Dendritic cell treated with granulocyte-macrophage colony-stimulating factor and Interleukin-4, amounts not matched to agents 40 ng/mL and 50 ng/mL, for 4 days (primary cell): ENCODE measurements at regions not wholly inside any gene's neighbourhood (a gene's known extent, or its start where the extent isn't known, plus 50 kb on each side); places are given as distances from the start of the nearest gene placed in this dataset.

Experiments used
- H3K27ac Mint-ChIP-seq: one replicate; pipeline ENCODE4 v1.8.0; 2022; ENCODE audit warnings: mild to moderate bottlenecking, mixed read lengths
- H3K27me3 Mint-ChIP-seq: one replicate; pipeline ENCODE4 v1.8.0; 2022; ENCODE audit warnings: mild to moderate bottlenecking, mixed read lengths
- H3K36me3 Mint-ChIP-seq: one replicate; pipeline ENCODE4 v1.8.0; 2022; ENCODE audit warnings: low read depth, mixed read lengths
- H3K4me1 Mint-ChIP-seq: one replicate; pipeline ENCODE4 v1.8.0; 2022; ENCODE audit warnings: low read depth, mixed read lengths
- H3K4me3 Mint-ChIP-seq: one replicate; pipeline ENCODE4 v1.8.0; 2022; ENCODE audit warnings: mild to moderate bottlenecking, moderate library complexity, mixed read lengths
- H3K9me3 Mint-ChIP-seq: one replicate; pipeline ENCODE4 v1.8.0; 2022; ENCODE audit warnings: mixed read lengths
- intact Hi-C: fragments of 100-400 bp; cut with micrococcal nuclease; formaldehyde crosslinking; loops from one replicate; pipeline ENCODE4 v1.15.0; 2022

DNA sequence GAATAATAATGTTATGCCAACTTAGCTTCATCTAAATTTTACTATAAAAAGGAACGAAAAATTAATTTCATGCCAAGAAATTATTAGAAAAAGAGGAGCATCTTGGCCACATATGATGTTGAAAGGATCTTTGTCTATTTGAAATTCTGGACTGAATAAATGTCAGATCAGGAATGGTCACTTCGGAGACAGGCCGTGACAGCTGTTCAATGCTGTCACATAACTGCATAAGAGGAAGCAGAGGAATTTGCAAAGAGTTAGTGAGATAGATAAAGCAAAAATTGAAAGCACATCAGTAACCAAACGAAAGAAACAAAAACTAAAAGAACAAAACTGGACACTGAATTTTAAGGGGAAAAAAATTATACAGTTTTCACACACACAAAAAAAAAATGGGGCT lies 100.9 kb downstream of the GASK1B start:
- H3K9me3 Mint-ChIP-seq = no peaks in the 10 kb centered on the region
- H3K27me3 Mint-ChIP-seq = no peaks in the 10 kb centered on the region
- no peak overlapping the region for H3K4me3 Mint-ChIP-seq
- intact Hi-C loops = no loop called here
- peaks cover 5% of the 10 kb centered on the region for H3K4me1 Mint-ChIP-seq
- no peaks in the 10 kb centered on the region for H3K36me3 Mint-ChIP-seq
- no peak overlapping the region for H3K27ac Mint-ChIP-seq

- H3K9me3 Mint-ChIP-seq = no peaks in the 10 kb centered on the region
- intact Hi-C loops = no loop called here
- H3K4me3 Mint-ChIP-seq = no peak overlapping the region
- H3K27ac Mint-ChIP-seq = no peak overlapping the region
- H3K36me3 Mint-ChIP-seq = no peaks in the 10 kb centered on the region
- peaks cover 5% of the 10 kb centered on the region for H3K4me1 Mint-ChIP-seq
- H3K27me3 Mint-ChIP-seq = no peaks in the 10 kb centered on the region
Observed at GRCh38 chr4:158068068-158068467, 104.8 kb downstream of the GASK1B start.

DNA sequence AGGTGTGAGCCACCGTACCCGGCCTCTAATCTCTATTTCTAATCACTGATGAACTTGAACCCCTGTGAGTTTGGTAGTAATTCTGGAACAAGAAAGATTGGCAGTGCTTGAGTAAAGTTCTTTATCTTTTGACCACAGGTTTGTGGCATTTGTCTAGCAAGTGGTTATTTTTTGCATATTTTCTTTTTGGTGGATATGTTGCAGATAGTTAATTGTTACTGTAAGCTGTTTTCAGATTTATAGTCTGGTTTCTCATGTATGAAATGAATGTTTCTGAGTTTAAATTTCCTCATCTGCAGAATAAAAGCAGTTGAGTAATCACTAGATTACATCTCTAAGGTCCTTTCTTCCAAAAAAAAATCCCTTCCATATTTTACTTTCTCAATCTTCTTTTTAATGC lies 105.2 kb downstream of the GASK1B start:
- no peaks in the 10 kb centered on the region for H3K27me3 Mint-ChIP-seq

GRCh38 chr4:158065603-158066002 lies 107.2 kb downstream of the GASK1B start:
- no peaks in the 10 kb centered on the region for H3K27me3 Mint-ChIP-seq
- H3K36me3 Mint-ChIP-seq = no peaks in the 10 kb centered on the region
- H3K27ac Mint-ChIP-seq = no peak overlapping the region
- no peak overlapping the region for H3K4me3 Mint-ChIP-seq
- intact Hi-C loops = no loop called here
- no peaks in the 10 kb centered on the region for H3K4me1 Mint-ChIP-seq
- H3K9me3 Mint-ChIP-seq = no peaks in the 10 kb centered on the region

More for the DNA sequence above, 105.2 kb downstream of the GASK1B start:
- Mint-ChIP-seq H3K4me3 (no peak overlapping the region), H3K36me3 (no peaks in the 10 kb centered on the region), H3K27ac (no peak overlapping the region), H3K4me1 (peaks cover 5% of the 10 kb centered on the region), H3K9me3 (no peaks in the 10 kb centered on the region)
- intact Hi-C loops = no loop called here

DNA sequence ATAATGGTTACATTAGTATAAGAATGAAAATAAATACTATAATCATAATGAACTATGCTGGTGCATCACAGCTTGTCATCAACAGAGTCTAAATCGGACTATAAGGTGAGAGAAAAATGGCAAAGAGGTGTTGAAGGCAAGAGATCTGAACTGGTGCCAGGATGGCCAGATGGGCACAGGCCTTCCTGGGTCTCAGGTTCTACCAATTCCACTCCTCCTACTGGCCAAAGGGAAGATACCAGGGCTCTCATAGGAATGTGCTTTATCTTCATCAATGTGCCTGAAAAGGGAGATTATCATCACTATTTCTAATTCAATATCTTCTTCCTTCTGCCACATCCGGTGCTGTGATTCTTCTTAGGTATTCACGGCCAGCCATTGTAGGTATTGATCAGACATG lies 107.6 kb downstream of the GASK1B start:
- Mint-ChIP-seq H3K36me3 (no peaks in the 10 kb centered on the region), H3K9me3 (no peaks in the 10 kb centered on the region), H3K27me3 (no peaks in the 10 kb centered on the region), H3K4me3 (no peak overlapping the region), H3K27ac (no peak overlapping the region), H3K4me1 (no peaks in the 10 kb centered on the region)
- intact Hi-C loops = no loop called here

- Mint-ChIP-seq H3K27me3 (no peaks in the 10 kb centered on the region), H3K36me3 (no peaks in the 10 kb centered on the region)
- intact Hi-C loops = no loop called here
Observed at GRCh38 chr4:158056689-158057245, 116.1 kb downstream of the GASK1B start.

GRCh38 chr4:158055668-158056067 lies 117.2 kb downstream of the GASK1B start:
- Mint-ChIP-seq H3K36me3 (no peaks in the 10 kb centered on the region), H3K9me3 (no peaks in the 10 kb centered on the region), H3K4me3 (no peak overlapping the region), H3K4me1 (no peaks in the 10 kb centered on the region), H3K27me3 (no peaks in the 10 kb centered on the region), H3K27ac (no peak overlapping the region)
- intact Hi-C loops = no loop called here

More at GRCh38 chr4:158056689-158057245, 116.1 kb downstream of the GASK1B start:
- H3K4me3 Mint-ChIP-seq = no peak overlapping the region
- H3K27ac Mint-ChIP-seq = no peak overlapping the region
- no peaks in the 10 kb centered on the region for H3K9me3 Mint-ChIP-seq
- H3K4me1 Mint-ChIP-seq = no peaks in the 10 kb centered on the region

- no peaks in the 10 kb centered on the region for H3K9me3 Mint-ChIP-seq
- intact Hi-C loops = no loop called here
- H3K27ac Mint-ChIP-seq = no peak overlapping the region
- H3K4me3 Mint-ChIP-seq = no peak overlapping the region
- H3K27me3 Mint-ChIP-seq = no peaks in the 10 kb centered on the region
- H3K4me1 Mint-ChIP-seq = no peaks in the 10 kb centered on the region
- no peaks in the 10 kb centered on the region for H3K36me3 Mint-ChIP-seq
Observed at GRCh38 chr4:158053801-158054200, 119.0 kb downstream of the GASK1B start.

- Mint-ChIP-seq H3K27ac (no peak overlapping the region), H3K9me3 (no peaks in the 10 kb centered on the region), H3K4me1 (no peaks in the 10 kb centered on the region), H3K36me3 (no peaks in the 10 kb centered on the region), H3K27me3 (no peaks in the 10 kb centered on the region), H3K4me3 (no peak overlapping the region)
- intact Hi-C loops = no loop called here
Observed at GRCh38 chr4:158053086-158053485, 119.7 kb downstream of the GASK1B start.

DNA sequence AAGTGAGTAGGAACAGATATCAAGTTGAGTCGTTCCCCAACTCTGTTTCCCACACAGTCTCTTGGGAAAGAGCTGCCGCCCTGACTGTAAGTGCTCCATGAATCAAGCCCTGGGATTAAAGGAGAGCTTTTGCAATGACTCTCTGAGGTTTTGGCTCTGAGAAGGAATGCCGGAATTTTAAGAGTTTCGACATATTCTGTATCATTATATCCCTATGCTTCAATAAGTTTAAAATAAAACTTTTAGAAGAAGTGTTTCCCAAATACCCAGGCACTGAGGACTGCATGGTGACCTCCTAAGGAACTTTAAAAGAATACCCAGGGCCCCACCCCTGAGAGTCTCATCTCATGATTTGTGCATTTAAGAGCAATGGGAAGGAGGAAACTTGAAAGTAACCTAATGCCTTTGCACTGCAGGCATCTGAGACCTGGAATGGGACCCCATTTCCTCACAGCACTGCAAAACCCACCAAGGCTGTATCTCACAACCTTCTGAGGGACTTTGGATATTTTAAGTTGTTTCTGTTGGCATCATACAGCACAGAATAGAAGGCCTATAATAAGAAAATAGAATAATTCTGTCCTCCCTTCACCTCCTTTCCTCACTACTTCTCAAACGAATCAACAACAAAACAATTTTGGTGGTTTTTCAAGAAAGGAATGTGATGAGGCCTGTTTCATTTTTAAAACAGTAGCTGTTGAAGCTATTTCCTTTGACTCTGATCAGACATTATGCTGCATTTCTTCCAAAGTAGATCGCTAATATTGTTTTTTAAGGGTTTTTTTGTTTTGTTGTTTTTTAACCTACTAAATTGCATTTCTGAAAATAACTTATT lies 121.2 kb downstream of the GASK1B start:
- no peaks in the 10 kb centered on the region for H3K4me1 Mint-ChIP-seq
- H3K27me3 Mint-ChIP-seq = no peaks in the 10 kb centered on the region
- no peak overlapping the region for H3K4me3 Mint-ChIP-seq
- H3K36me3 Mint-ChIP-seq = no peaks in the 10 kb centered on the region
- H3K9me3 Mint-ChIP-seq = no peaks in the 10 kb centered on the region
- H3K27ac Mint-ChIP-seq = no peak overlapping the region
- intact Hi-C loops = no loop called here

- Mint-ChIP-seq H3K9me3 (no peaks in the 10 kb centered on the region), H3K36me3 (no peaks in the 10 kb centered on the region), H3K4me1 (no peaks in the 10 kb centered on the region), H3K27me3 (no peaks in the 10 kb centered on the region), H3K27ac (no peak overlapping the region), H3K4me3 (no peak overlapping the region)
- intact Hi-C loops = no loop called here
Observed at GRCh38 chr4:158050942-158051341, 121.9 kb downstream of the GASK1B start.

GRCh38 chr4:158046345-158046744 lies 126.5 kb downstream of the GASK1B start:
- Mint-ChIP-seq H3K9me3 (no peaks in the 10 kb centered on the region), H3K27me3 (no peaks in the 10 kb centered on the region), H3K36me3 (no peaks in the 10 kb centered on the region), H3K4me1 (no peaks in the 10 kb centered on the region), H3K4me3 (no peak overlapping the region), H3K27ac (no peak overlapping the region)
- intact Hi-C loops = no loop called here

DNA sequence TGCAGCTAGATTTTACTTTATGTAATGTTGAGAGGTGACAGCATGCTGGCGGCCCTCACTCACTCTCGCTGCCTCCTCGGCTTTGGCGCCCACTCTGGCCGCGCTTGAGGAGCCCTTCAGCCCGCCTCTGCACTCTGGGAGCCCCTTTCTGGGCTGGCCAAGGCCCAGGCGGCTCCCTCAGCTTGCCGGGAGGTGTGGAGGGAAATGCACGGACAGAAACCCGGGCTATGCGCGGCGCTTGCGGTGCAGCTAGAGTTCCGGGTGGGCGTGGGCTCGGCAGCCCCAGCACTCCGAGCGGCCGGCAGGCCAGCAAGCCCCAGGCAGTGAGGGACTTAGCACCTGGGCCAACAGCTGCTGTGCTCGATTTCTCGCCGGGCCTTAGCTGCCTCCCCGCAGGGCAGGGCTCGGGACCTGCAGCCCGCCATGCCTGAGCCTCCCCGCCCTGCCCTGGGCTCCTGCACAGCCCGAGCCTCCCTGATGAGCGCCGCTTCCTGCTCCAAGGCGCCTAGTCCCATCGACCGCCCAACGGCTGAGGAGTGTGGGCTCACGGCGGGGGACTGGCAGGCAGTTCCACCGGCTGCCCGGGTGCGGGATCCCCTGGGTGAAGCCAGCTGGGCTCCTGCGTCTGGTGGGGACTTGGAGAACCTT lies 128.7 kb downstream of the GASK1B start:
- intact Hi-C loops = no loop called here

DNA sequence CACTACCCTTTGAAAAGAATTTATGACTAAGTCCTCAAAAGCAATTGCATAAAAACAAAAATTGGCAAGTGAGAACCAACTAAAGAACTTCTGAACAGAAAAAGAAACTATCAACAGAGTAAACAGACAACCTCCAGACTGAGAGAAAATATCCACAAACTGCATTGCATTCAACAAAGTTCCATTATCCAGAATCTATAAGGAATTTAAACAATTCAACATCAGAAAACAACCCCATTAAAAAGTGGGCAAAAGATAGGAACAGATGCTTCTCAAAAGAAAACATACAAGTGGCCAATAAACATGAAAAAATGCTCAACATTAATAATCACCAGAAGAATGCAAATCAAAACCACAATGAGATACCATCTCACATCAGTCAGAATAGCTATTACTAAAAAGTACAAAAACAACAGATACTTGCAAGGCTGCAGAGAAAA lies 130.2 kb downstream of the GASK1B start:
- Mint-ChIP-seq H3K4me3 (no peak overlapping the region), H3K4me1 (no peaks in the 10 kb centered on the region), H3K36me3 (peaks cover 9% of the 10 kb centered on the region), H3K27me3 (no peaks in the 10 kb centered on the region), H3K27ac (no peak overlapping the region), H3K9me3 (peaks cover 34% of the 10 kb centered on the region)
- intact Hi-C loops = no loop called here

More for the DNA sequence above, 128.7 kb downstream of the GASK1B start:
- Mint-ChIP-seq H3K27ac (no peak overlapping the region), H3K4me3 (no peak overlapping the region), H3K4me1 (no peaks in the 10 kb centered on the region), H3K36me3 (peaks cover 6% of the 10 kb centered on the region), H3K27me3 (no peaks in the 10 kb centered on the region), H3K9me3 (peaks cover 21% of the 10 kb centered on the region)
